SK-N-SH (cell line): ENCODE measurements at regions not wholly inside any gene's neighbourhood (a gene's known extent, or its start where the extent isn't known, plus 50 kb on each side); places are given as distances from the start of the nearest gene placed in this dataset.

ENCODE experiments used
- CTCF ChIA-PET: fragments of 300-600, 350-600 bp; formaldehyde crosslinking; extraction: SDS; loops from one replicate; lab custom pipeline; 2021; lab: Yijun Ruan, JAX
- POLR2A ChIA-PET: fragments of 350-600 bp; sonication (Branson Sonifier 250); formaldehyde crosslinking; extraction: SDS; loops from one replicate; lab custom pipeline; 2020; ENCODE audit warnings: antibody characterized with exemption, inconsistent platforms; lab: Yijun Ruan, JAX
- DNase-seq: peaks from one replicate; pipeline ENCODE4 v3.0.0; 2012
- H2AFZ ChIP-seq: fragments of 200-600 bp; sonication (generic); 2 replicates; pipeline ENCODE4 v1.8.1; 2016; ENCODE audit warnings: antibody characterized with exemption, mild to moderate bottlenecking, low read depth
- H3F3A ChIP-seq: fragments of 200-600 bp; sonication (generic); replicated peaks from 2 replicates; pipeline ENCODE3; 2016; ENCODE audit warnings: antibody characterized with exemption, mild to moderate bottlenecking; ENCODE audit not compliant: insufficient read depth
- H3K27ac ChIP-seq, 2 experiments: fragments of 200-500 bp in 1 of 2; fragments of 200-600 bp in 1 of 2; sonication (Bioruptor generic) in 1 of 2; sonication (generic), shearing (Covaris generic) in 1 of 2; 2 replicates each; pipeline versions ENCODE4 v1.5.1 to v1.6.1; 2014 to 2016; ENCODE audit warnings: low read depth in 2 of 2, inconsistent platforms in 1 of 2, low read length in 1 of 2, mild to moderate bottlenecking in 1 of 2, mixed read lengths in 1 of 2
- H3K27me3 ChIP-seq: fragments of 200-600 bp; sonication (generic), shearing (Covaris generic); 2 replicates; pipeline ENCODE4 v1.6.1; 2016; ENCODE audit warnings: mixed run types; ENCODE audit not compliant: insufficient read depth
- H3K36me3 ChIP-seq, 2 experiments: fragments of 200-500 bp in 1 of 2; fragments of 200-600 bp in 1 of 2; sonication (Bioruptor generic) in 1 of 2; sonication (generic) in 1 of 2; replicated peaks in 1 of 2; 2 replicates each; pipeline versions ENCODE3 to v1.5.1; 2014 to 2016; ENCODE audit warnings: low read length in 1 of 2, mild to moderate bottlenecking in 1 of 2; ENCODE audit not compliant: insufficient read depth in 2 of 2, control insufficient read depth in 1 of 2
- H3K4me1 ChIP-seq, 2 experiments: fragments of 200-500 bp in 1 of 2; fragments of 200-600 bp in 1 of 2; sonication (Bioruptor generic) in 1 of 2; sonication (generic), shearing (Covaris generic) in 1 of 2; 2 replicates each; pipeline versions ENCODE4 v1.5.1 to v1.6.1; 2014 to 2016; ENCODE audit warnings: low read depth in 1 of 2, low read length in 1 of 2, mixed run types in 1 of 2; ENCODE audit not compliant: insufficient read depth in 2 of 2, control insufficient read depth in 1 of 2
- H3K4me2 ChIP-seq: fragments of 200-600 bp; sonication (generic), shearing (Covaris generic); 2 replicates; pipeline ENCODE4 v1.6.1; 2017; ENCODE audit warnings: mixed run types
- H3K4me3 ChIP-seq, 2 experiments: fragments of 200-500 bp in 1 of 2; fragments of 200-600 bp in 1 of 2; sonication (Bioruptor generic) in 1 of 2; sonication (generic), shearing (Covaris generic) in 1 of 2; 2 replicates each; pipeline versions ENCODE4 v1.5.1 to v1.8.1; 2014 to 2016; ENCODE audit warnings: low read depth in 2 of 2, inconsistent platforms in 1 of 2, low read length in 1 of 2, mild to moderate bottlenecking in 1 of 2, mixed read lengths in 1 of 2, moderate library complexity in 1 of 2
- H3K79me2 ChIP-seq: fragments of 200-600 bp; sonication (generic); 2 replicates; pipeline ENCODE4 v1.8.1; 2017; ENCODE audit warnings: mild to moderate bottlenecking; ENCODE audit not compliant: insufficient read depth
- H3K9ac ChIP-seq: fragments of 200-600 bp; sonication (generic); 2 replicates; pipeline ENCODE4 v1.6.1; 2017; ENCODE audit warnings: mixed run types
- H3K9me2 ChIP-seq: fragments of 200-600 bp; sonication (generic); 2 replicates; pipeline ENCODE4 v1.6.1; 2017; ENCODE audit warnings: mixed run types
- H3K9me3 ChIP-seq: fragments of 200-600 bp; sonication (generic); 2 replicates; pipeline ENCODE4 v1.6.1; 2017; ENCODE audit warnings: mixed run types, mild to moderate bottlenecking, moderate library complexity
- H4K20me1 ChIP-seq: fragments of 200-600 bp; sonication (generic); 2 replicates; pipeline ENCODE4 v1.6.1; 2017; ENCODE audit warnings: mild to moderate bottlenecking, mixed run types; ENCODE audit not compliant: insufficient read depth
- ELF1 ChIP-seq: IDR thresholded peaks from 2 replicates; pipeline ENCODE4 v1.4.0; 2012
- GATA2 ChIP-seq: sonication (generic); formaldehyde crosslinking; IDR thresholded peaks from 2 replicates; pipeline ENCODE4 v1.5.0; 2020; ENCODE audit warnings: mild to moderate bottlenecking, missing genetic modification reagents
- NRF1 ChIP-seq: IDR thresholded peaks from 2 replicates; pipeline ENCODE4 v1.6.1; 2012; ENCODE audit warnings: low read depth, mild to moderate bottlenecking, low read length
- RCOR1 ChIP-seq: fragments of 150-350 bp; IDR thresholded peaks from 2 replicates; pipeline ENCODE4 v1.6.1; 2017; ENCODE audit warnings: antibody characterized with exemption, low read length
- RFX5 ChIP-seq: IDR thresholded peaks from 2 replicates; pipeline ENCODE4 v1.6.1; 2012; ENCODE audit warnings: mild to moderate bottlenecking, improper control_type of control experiment, low read length
- TAF1 ChIP-seq: IDR thresholded peaks from 2 replicates; pipeline ENCODE4 v1.6.1; 2012; ENCODE audit warnings: low read depth, mild to moderate bottlenecking, low read length, moderate library complexity, borderline replicate concordance
- TCF12 ChIP-seq: IDR thresholded peaks from 2 replicates; pipeline ENCODE4 v1.4.0; 2012
- YY1 ChIP-seq: IDR thresholded peaks from 2 replicates; pipeline ENCODE4 v1.4.0; 2012; ENCODE audit warnings: low read depth, mild to moderate bottlenecking
- TF ChIP-seq, protein P1 (sequence below): IDR thresholded peaks from 2 replicates; pipeline ENCODE4 v1.4.0; 2012; ENCODE audit warnings: low read depth, borderline replicate concordance
- TF ChIP-seq, protein P2 (sequence below): IDR thresholded peaks from 2 replicates; pipeline ENCODE4 v1.4.0; 2012; ENCODE audit warnings: low read depth
- TF ChIP-seq, protein P3 (sequence below): IDR thresholded peaks from 2 replicates; pipeline ENCODE4 v1.6.1; 2012; ENCODE audit warnings: mild to moderate bottlenecking, low read depth, low read length, moderate library complexity
- TF ChIP-seq, protein P4 (sequence below): IDR thresholded peaks from 2 replicates; pipeline ENCODE4; 2012

DNA sequence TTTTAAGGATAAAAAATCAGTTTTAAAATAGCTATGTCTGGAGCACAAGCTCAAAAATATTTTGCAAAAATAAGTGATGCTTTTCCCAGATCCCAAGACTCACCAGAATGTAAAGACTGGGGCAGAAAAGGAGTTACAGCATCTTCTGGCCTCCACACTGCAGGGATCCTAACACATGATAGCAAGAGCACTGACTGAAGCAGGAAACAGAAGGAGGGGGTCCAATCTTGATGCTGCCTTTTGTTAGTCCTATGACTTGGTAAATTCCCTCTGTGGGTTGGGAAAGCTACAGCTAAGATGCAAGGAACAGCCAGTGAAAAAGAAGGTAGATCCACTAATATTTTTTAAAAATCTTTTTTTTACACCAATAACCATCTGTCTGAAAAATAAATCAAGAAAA is 54.2 kb upstream of the TNR start (continued):
- TF ChIP-seq, protein P1, sequence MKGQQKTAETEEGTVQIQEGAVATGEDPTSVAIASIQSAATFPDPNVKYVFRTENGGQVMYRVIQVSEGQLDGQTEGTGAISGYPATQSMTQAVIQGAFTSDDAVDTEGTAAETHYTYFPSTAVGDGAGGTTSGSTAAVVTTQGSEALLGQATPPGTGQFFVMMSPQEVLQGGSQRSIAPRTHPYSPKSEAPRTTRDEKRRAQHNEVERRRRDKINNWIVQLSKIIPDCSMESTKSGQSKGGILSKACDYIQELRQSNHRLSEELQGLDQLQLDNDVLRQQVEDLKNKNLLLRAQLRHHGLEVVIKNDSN: no peak

DNA sequence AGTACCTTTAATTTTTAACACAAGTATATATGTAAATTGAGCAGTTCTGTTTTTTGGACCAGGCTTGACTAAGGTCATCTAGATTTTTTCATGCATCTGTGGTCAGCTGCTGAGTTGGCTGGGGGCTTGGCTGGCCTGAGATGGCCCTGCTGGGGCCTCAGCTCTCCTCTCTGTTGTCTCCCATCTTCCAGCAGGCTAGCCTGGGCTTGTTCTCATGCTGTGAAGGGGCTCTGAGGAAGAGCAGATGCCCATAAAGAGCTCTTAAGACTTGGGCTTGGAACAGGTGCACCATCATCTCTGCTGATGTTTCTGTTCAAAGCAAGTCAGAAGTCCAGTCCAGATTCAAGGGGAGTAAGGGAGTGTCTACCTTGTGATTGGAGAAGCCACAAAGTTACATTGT is 51.2 kb upstream of the TNR start:
- CTCF ChIA-PET: no interaction called here
- no peaks in the 10 kb centered on the region for H4K20me1 ChIP-seq
- H3K9me2 ChIP-seq: no peaks in the 10 kb centered on the region
- TF ChIP-seq, protein P1: no peak
- TF ChIP-seq RFX5: no peak
- TF ChIP-seq, protein P2, sequence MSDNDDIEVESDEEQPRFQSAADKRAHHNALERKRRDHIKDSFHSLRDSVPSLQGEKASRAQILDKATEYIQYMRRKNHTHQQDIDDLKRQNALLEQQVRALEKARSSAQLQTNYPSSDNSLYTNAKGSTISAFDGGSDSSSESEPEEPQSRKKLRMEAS: no peak
- TF ChIP-seq YY1: no peak
- no peak for TF ChIP-seq ELF1
- TF ChIP-seq TAF1: no peak
- TF ChIP-seq, all 33 proteins: peak for 0
- POLR2A ChIA-PET: no interaction called here
- no peak overlapping the region for H2AFZ ChIP-seq
- no peak overlapping the region for H3K4me3 ChIP-seq
- H3F3A ChIP-seq: no peaks in the 10 kb centered on the region
- no peak overlapping the region for H3K9ac ChIP-seq
- no peak overlapping the region for H3K27ac ChIP-seq
- no peaks in the 10 kb centered on the region for H3K9me3 ChIP-seq
- no peaks in the 10 kb centered on the region for H3K79me2 ChIP-seq
- no peak overlapping the region for H3K4me2 ChIP-seq
- no peak for DNase-seq
- H3K36me3 ChIP-seq: no peaks in the 10 kb centered on the region
- peaks cover 0 to 5% of the 10 kb centered on the region in 2 experiments; a peak in 1 of 4 replicates for H3K4me1 ChIP-seq
- no peaks in the 10 kb centered on the region for H3K27me3 ChIP-seq

DNA sequence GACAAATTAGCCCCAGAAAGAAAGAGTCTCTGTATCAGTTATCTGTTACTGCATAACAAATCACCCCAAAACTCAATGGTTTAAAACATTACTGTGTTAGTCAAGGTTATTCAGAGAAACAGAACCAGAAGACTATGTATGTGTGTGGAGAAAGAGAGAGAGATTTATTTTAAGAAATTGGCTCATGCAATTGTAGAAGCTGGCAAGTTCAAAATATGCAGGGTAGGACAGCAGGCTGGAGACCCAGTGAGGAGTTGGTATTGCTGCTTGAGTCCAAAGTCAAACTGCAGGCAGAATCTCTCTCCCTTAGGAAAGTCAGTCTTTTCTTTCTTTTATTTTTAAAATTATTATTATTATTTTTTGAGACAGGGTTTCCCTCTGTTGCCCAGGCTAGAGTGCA is 50.2 kb upstream of the TNR start:
- no peaks in the 10 kb centered on the region for H4K20me1 ChIP-seq
- no peak overlapping the region for H2AFZ ChIP-seq
- no peaks in the 10 kb centered on the region for H3K79me2 ChIP-seq
- TF ChIP-seq, protein P2: no peak
- TF ChIP-seq GATA2 (CRISPR knock-in tag) (no peak), TCF12 (no peak), ELF1 (no peak), RCOR1 (no peak), NRF1 (no peak), YY1 (no peak)
- TF ChIP-seq, protein P1: no peak
- TF ChIP-seq, protein P3, sequence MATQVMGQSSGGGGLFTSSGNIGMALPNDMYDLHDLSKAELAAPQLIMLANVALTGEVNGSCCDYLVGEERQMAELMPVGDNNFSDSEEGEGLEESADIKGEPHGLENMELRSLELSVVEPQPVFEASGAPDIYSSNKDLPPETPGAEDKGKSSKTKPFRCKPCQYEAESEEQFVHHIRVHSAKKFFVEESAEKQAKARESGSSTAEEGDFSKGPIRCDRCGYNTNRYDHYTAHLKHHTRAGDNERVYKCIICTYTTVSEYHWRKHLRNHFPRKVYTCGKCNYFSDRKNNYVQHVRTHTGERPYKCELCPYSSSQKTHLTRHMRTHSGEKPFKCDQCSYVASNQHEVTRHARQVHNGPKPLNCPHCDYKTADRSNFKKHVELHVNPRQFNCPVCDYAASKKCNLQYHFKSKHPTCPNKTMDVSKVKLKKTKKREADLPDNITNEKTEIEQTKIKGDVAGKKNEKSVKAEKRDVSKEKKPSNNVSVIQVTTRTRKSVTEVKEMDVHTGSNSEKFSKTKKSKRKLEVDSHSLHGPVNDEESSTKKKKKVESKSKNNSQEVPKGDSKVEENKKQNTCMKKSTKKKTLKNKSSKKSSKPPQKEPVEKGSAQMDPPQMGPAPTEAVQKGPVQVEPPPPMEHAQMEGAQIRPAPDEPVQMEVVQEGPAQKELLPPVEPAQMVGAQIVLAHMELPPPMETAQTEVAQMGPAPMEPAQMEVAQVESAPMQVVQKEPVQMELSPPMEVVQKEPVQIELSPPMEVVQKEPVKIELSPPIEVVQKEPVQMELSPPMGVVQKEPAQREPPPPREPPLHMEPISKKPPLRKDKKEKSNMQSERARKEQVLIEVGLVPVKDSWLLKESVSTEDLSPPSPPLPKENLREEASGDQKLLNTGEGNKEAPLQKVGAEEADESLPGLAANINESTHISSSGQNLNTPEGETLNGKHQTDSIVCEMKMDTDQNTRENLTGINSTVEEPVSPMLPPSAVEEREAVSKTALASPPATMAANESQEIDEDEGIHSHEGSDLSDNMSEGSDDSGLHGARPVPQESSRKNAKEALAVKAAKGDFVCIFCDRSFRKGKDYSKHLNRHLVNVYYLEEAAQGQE: no peak
- TF ChIP-seq, protein P4, sequence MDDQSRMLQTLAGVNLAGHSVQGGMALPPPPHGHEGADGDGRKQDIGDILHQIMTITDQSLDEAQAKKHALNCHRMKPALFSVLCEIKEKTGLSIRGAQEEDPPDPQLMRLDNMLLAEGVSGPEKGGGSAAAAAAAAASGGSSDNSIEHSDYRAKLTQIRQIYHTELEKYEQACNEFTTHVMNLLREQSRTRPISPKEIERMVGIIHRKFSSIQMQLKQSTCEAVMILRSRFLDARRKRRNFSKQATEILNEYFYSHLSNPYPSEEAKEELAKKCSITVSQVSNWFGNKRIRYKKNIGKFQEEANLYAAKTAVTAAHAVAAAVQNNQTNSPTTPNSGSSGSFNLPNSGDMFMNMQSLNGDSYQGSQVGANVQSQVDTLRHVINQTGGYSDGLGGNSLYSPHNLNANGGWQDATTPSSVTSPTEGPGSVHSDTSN: no peak
- ChIA-PET CTCF (no interaction called here), POLR2A (no interaction called here)
- no peak overlapping the region for H3K27ac ChIP-seq
- no peaks in the 10 kb centered on the region for H3F3A ChIP-seq
- H3K9ac ChIP-seq: no peak overlapping the region
- no peak overlapping the region for H3K4me2 ChIP-seq
- no peaks in the 10 kb centered on the region for H3K9me2 ChIP-seq
- H3K36me3 ChIP-seq: no peaks in the 10 kb centered on the region
- peaks cover 0 to 5% of the 10 kb centered on the region in 2 experiments; a peak in 1 of 4 replicates for H3K4me1 ChIP-seq
- no peaks in the 10 kb centered on the region for H3K9me3 ChIP-seq
- no peak overlapping the region for H3K4me3 ChIP-seq
- no peaks in the 10 kb centered on the region for H3K27me3 ChIP-seq
- no peak for DNase-seq
